CD14-positive monocyte (primary cell): ENCODE measurements at regions not wholly inside any gene's neighbourhood (a gene's known extent, or its start where the extent isn't known, plus 50 kb on each side); places are given as distances from the start of the nearest gene placed in this dataset.

ENCODE experiments used
- DNase-seq, 3 donors: peaks; one replicate each; pipeline ENCODE4 v3.0.0-alpha.2; 2011 to 2022
- H2AFZ ChIP-seq: 2 replicates; pipeline ENCODE4 v1.6.0; 2012; ENCODE audit warnings: mild to moderate bottlenecking, low read depth, low read length, inconsistent platforms; ENCODE audit not compliant: insufficient read depth, poor library complexity, severe bottlenecking
- H3K27ac ChIP-seq, 2 donors: 1 replicate in 1 of 2; 2 replicates in 1 of 2; pipeline ENCODE4 v1.5.1; 2012 to 2013; ENCODE audit warnings: low read length in 2 of 2, control low read depth in 1 of 2, inconsistent platforms in 1 of 2, low read depth in 1 of 2, mild to moderate bottlenecking in 1 of 2
- H3K27me3 ChIP-seq, 2 donors: one replicate each; pipeline versions ENCODE4 v1.6.0 to v1.6.1; 2011 to 2013; ENCODE audit warnings: low read length in 2 of 2; ENCODE audit not compliant: control insufficient read depth in 2 of 2, insufficient read depth in 2 of 2
- H3K36me3 ChIP-seq, 2 donors: replicated peaks in 1 of 2; 1 replicate in 1 of 2; 2 replicates in 1 of 2; pipeline versions ENCODE4 v1.5.1 to v1.6.1; 2012 to 2013; ENCODE audit warnings: low read length in 2 of 2, control low read depth in 1 of 2, inconsistent platforms in 1 of 2, mild to moderate bottlenecking in 1 of 2; ENCODE audit not compliant: insufficient read depth in 2 of 2, control insufficient read depth in 1 of 2
- H3K4me1 ChIP-seq, 2 donors: 1 replicate in 1 of 2; 2 replicates in 1 of 2; pipeline versions ENCODE4 v1.5.1 to v1.6.1; 2012 to 2013; ENCODE audit warnings: low read length in 2 of 2, control low read depth in 1 of 2, inconsistent platforms in 1 of 2, mild to moderate bottlenecking in 1 of 2, moderate library complexity in 1 of 2; ENCODE audit not compliant: insufficient read depth in 2 of 2, control insufficient read depth in 1 of 2
- H3K4me2 ChIP-seq: replicated peaks from 2 replicates; pipeline ENCODE3; 2012; ENCODE audit warnings: low read length, moderate library complexity, mild to moderate bottlenecking; ENCODE audit not compliant: poor library complexity, severe bottlenecking; ENCODE audit errors: extremely low read depth
- H3K4me3 ChIP-seq, 3 experiments: fragments of 200-600 bp in 1 of 3; sonication (generic) in 1 of 3; replicated peaks in 1 of 3; 1 replicate in 2 of 3; 2 replicates in 1 of 3; pipeline ENCODE4 v1.5.1; 2011 to 2013; ENCODE audit warnings: low read length in 3 of 3, mild to moderate bottlenecking in 3 of 3, control low read depth in 2 of 3, low read depth in 2 of 3, inconsistent platforms in 1 of 3, moderate library complexity in 1 of 3
- H3K79me2 ChIP-seq: 2 replicates; pipeline ENCODE4 v1.6.0; 2012; ENCODE audit warnings: mild to moderate bottlenecking, control low read depth, inconsistent platforms, low read length, moderate library complexity; ENCODE audit not compliant: insufficient read depth
- H3K9ac ChIP-seq: 2 replicates; pipeline ENCODE4 v1.6.0; 2017; ENCODE audit warnings: low read length, mild to moderate bottlenecking; ENCODE audit not compliant: insufficient read depth, poor library complexity, severe bottlenecking
- H3K9me3 ChIP-seq, 2 donors: replicated peaks in 1 of 2; 1 replicate in 1 of 2; 2 replicates in 1 of 2; pipeline versions ENCODE4 v1.5.1 to v1.6.1; 2012 to 2013; ENCODE audit warnings: low read length in 2 of 2, control low read depth in 1 of 2; ENCODE audit not compliant: control insufficient read depth in 1 of 2, insufficient read depth in 1 of 2
- H4K20me1 ChIP-seq: 2 replicates; pipeline ENCODE4 v1.6.0; 2012; ENCODE audit warnings: mild to moderate bottlenecking, low read length, control low read depth, moderate library complexity; ENCODE audit not compliant: insufficient read depth
- H3K27ac Mint-ChIP-seq, 7 donors: one replicate each; pipeline ENCODE4 v1.8.0; 2020; ENCODE audit warnings: mild to moderate bottlenecking in 7 of 7, mixed read lengths in 7 of 7, moderate library complexity in 6 of 7, inconsistent platforms in 2 of 7
- H3K27me3 Mint-ChIP-seq, 3 donors: one replicate each; pipeline ENCODE4 v1.8.0; 2021 to 2022; ENCODE audit warnings: low read depth in 3 of 3, mild to moderate bottlenecking in 3 of 3, mixed read lengths in 3 of 3, moderate library complexity in 3 of 3, inconsistent platforms in 1 of 3
- H3K36me3 Mint-ChIP-seq, 2 donors: one replicate each; pipeline ENCODE4 v1.8.0; 2020; ENCODE audit warnings: mixed read lengths in 2 of 2, inconsistent platforms in 1 of 2, mild to moderate bottlenecking in 1 of 2
- H3K4me1 Mint-ChIP-seq: one replicate; pipeline ENCODE4 v1.8.0; 2020; ENCODE audit warnings: mild to moderate bottlenecking, mixed read lengths
- H3K4me3 Mint-ChIP-seq, 2 donors: one replicate each; pipeline ENCODE4 v1.8.0; 2020; ENCODE audit warnings: mild to moderate bottlenecking in 2 of 2, mixed read lengths in 2 of 2, moderate library complexity in 1 of 2
- H3K9me3 Mint-ChIP-seq, 7 donors: one replicate each; pipeline ENCODE4 v1.8.0; 2020 to 2022; ENCODE audit warnings: mixed read lengths in 7 of 7, mild to moderate bottlenecking in 6 of 7, moderate library complexity in 6 of 7, inconsistent platforms in 2 of 7
- WGBS: methylation state at CpG from one replicate; pipeline ENCODE4 v1.1.5; 2013; ENCODE audit warnings: missing lambda C conversion rate; ENCODE audit not compliant: insufficient coverage; 5-methylcytosine and 5-hydroxymethylcytosine counted together
- intact Hi-C, 2 donors: fragments of 100-400 bp; cut with micrococcal nuclease; formaldehyde crosslinking; loops; one replicate each; pipeline versions ENCODE4 v1.15.0 to v1.15.1; 2023
- TF ChIP-seq, protein P1 (sequence below): fragments of 200-600 bp; IDR thresholded peaks from one replicate; pipeline ENCODE4 v1.8.0; 2022; ENCODE audit warnings: antibody characterized with exemption, mild to moderate bottlenecking

GRCh38 chr7:67426654-67427053 is 430.0 kb downstream of the TYW1 start:
- Mint-ChIP-seq H3K4me1 (no peaks in the 10 kb centered on the region), H3K9me3 (peaks cover 4 to 20% (median 13%) of the 10 kb centered on the region in 7 donors), H3K36me3 (no peaks in the 10 kb centered on the region), H3K27ac (no peak overlapping the region), H3K4me3 (no peak overlapping the region), H3K27me3 (peaks cover 0 to 4% (median 3%) of the 10 kb centered on the region in 3 donors)
- no peak overlapping the region for H3K4me3 ChIP-seq
- no peaks in the 10 kb centered on the region for H3K79me2 ChIP-seq
- WGBS: no CpG with 5 or more reads among the region's 3 CpGs
- H4K20me1 ChIP-seq: no peaks in the 10 kb centered on the region
- intact Hi-C loops: no loop called here
- TF ChIP-seq, protein P1, sequence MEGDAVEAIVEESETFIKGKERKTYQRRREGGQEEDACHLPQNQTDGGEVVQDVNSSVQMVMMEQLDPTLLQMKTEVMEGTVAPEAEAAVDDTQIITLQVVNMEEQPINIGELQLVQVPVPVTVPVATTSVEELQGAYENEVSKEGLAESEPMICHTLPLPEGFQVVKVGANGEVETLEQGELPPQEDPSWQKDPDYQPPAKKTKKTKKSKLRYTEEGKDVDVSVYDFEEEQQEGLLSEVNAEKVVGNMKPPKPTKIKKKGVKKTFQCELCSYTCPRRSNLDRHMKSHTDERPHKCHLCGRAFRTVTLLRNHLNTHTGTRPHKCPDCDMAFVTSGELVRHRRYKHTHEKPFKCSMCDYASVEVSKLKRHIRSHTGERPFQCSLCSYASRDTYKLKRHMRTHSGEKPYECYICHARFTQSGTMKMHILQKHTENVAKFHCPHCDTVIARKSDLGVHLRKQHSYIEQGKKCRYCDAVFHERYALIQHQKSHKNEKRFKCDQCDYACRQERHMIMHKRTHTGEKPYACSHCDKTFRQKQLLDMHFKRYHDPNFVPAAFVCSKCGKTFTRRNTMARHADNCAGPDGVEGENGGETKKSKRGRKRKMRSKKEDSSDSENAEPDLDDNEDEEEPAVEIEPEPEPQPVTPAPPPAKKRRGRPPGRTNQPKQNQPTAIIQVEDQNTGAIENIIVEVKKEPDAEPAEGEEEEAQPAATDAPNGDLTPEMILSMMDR: no peak
- H3K4me1 ChIP-seq: no peaks in the 10 kb centered on the region
- H3K36me3 ChIP-seq: no peaks in the 10 kb centered on the region
- H3K27me3 ChIP-seq: no peaks in the 10 kb centered on the region
- H3K4me2 ChIP-seq: no peak overlapping the region
- H2AFZ ChIP-seq: no peak overlapping the region
- H3K9ac ChIP-seq: no peak overlapping the region
- H3K27ac ChIP-seq: no peak overlapping the region
- peaks cover 0 to 5% of the 10 kb centered on the region in 2 donors for H3K9me3 ChIP-seq
- DNase-seq: no peak

- Mint-ChIP-seq H3K9me3 (peaks cover 6 to 42% (median 30%) of the 10 kb centered on the region in 7 donors), H3K4me1 (no peaks in the 10 kb centered on the region), H3K27ac (peak overlapping the region in 1 of 7 donors; percentile 15), H3K27me3 (peaks cover 0 to 4% (median 3%) of the 10 kb centered on the region in 3 donors), H3K36me3 (no peaks in the 10 kb centered on the region), H3K4me3 (no peak overlapping the region)
- H2AFZ ChIP-seq: no peak overlapping the region
- H3K79me2 ChIP-seq: no peaks in the 10 kb centered on the region
- TF ChIP-seq, protein P1: no peak
- no peak overlapping the region for H3K9ac ChIP-seq
- H3K4me2 ChIP-seq: no peak overlapping the region
- H4K20me1 ChIP-seq: no peaks in the 10 kb centered on the region
- 100% methylated on average over 3 of the region's 4 CpGs for WGBS
- no peak overlapping the region for H3K27ac ChIP-seq
- H3K4me3 ChIP-seq: no peak overlapping the region
- intact Hi-C loops: no loop called here
- no peak for DNase-seq
- peaks cover 7 to 31% of the 10 kb centered on the region in 2 donors for H3K9me3 ChIP-seq
- no peaks in the 10 kb centered on the region for H3K36me3 ChIP-seq
- no peaks in the 10 kb centered on the region for H3K27me3 ChIP-seq
- no peaks in the 10 kb centered on the region for H3K4me1 ChIP-seq
Observed at GRCh38 chr7:67429735-67430134, 433.1 kb downstream of the TYW1 start.
